PC-9 (cell line): ENCODE measurements at regions not wholly inside any gene's neighbourhood (a gene's known extent, or its start where the extent isn't known, plus 50 kb on each side); places are given as distances from the start of the nearest gene placed in this dataset.

Experiments used
- BruUV-seq: library from RNA; stranded (reverse); fragments of 400-500 nt; replicated peaks from 2 replicates; lab custom pipeline; 2021; lab: Mats Ljungman, UMichigan
- CTCF ChIA-PET: fragments of 300-600 bp; sonication (Branson Sonifier 250); formaldehyde crosslinking; loops from one replicate; lab custom pipeline; 2022; ENCODE audit warnings: antibody characterized with exemption; lab: Charles Lee
- POLR2A ChIA-PET: fragments of 300-600 bp; sonication (Branson Sonifier 250); formaldehyde crosslinking; loops from one replicate; lab custom pipeline; 2022; ENCODE audit warnings: antibody characterized with exemption; ENCODE audit not compliant: unreplicated experiment; lab: Charles Lee
- DNase-seq, 2 experiments: peaks; one replicate each; pipeline versions ENCODE4 v3.0.0 to v3.0.0-alpha.2; 2015 to 2022; ENCODE audit warnings: mixed read lengths in 1 of 2
- H2AFZ ChIP-seq: fragments of 200-600 bp; sonication (generic); 2 replicates; pipeline ENCODE4 v1.8.1; 2017; ENCODE audit warnings: antibody characterized with exemption
- H3F3A ChIP-seq: fragments of 200-600 bp; sonication (generic); 2 replicates; pipeline ENCODE4 v1.8.1; 2017; ENCODE audit warnings: antibody characterized with exemption, mild to moderate bottlenecking, low read depth; ENCODE audit not compliant: insufficient read depth
- H3K27ac ChIP-seq: fragments of 200-600 bp; sonication (generic); 2 replicates; pipeline ENCODE4 v1.6.1; 2016; ENCODE audit warnings: mixed run types
- H3K27me3 ChIP-seq: fragments of 200-600 bp; sonication (generic); 2 replicates; pipeline ENCODE4 v1.6.1; 2016; ENCODE audit warnings: low read depth, mixed run types; ENCODE audit not compliant: insufficient read depth
- H3K36me3 ChIP-seq: fragments of 200-600 bp; sonication (generic); 2 replicates; pipeline ENCODE4 v1.6.1; 2016; ENCODE audit warnings: low read depth, mixed run types
- H3K4me1 ChIP-seq: fragments of 200-600 bp; sonication (generic); replicated peaks from 2 replicates; pipeline ENCODE4 v1.6.1; 2016; ENCODE audit warnings: mixed run types; ENCODE audit not compliant: insufficient read depth
- H3K4me2 ChIP-seq: fragments of 200-600 bp; sonication (generic); 2 replicates; pipeline ENCODE4 v1.6.1; 2017; ENCODE audit warnings: mixed run types
- H3K4me3 ChIP-seq: fragments of 200-600 bp; sonication (generic); 2 replicates; pipeline ENCODE4 v1.6.1; 2016; ENCODE audit warnings: mixed run types
- H3K79me2 ChIP-seq: fragments of 200-600 bp; sonication (generic); 2 replicates; pipeline ENCODE4 v1.6.1; 2017; ENCODE audit warnings: low read depth, mixed run types
- H3K9me2 ChIP-seq: fragments of 200-600 bp; sonication (generic); 2 replicates; pipeline ENCODE4 v1.8.1; 2017; ENCODE audit warnings: mild to moderate bottlenecking; ENCODE audit not compliant: insufficient read depth
- H3K9me3 ChIP-seq: fragments of 200-600 bp; sonication (generic); 2 replicates; pipeline ENCODE4 v1.8.1; 2016; ENCODE audit warnings: low read depth; ENCODE audit not compliant: insufficient read depth
- H4K20me1 ChIP-seq: fragments of 200-600 bp; sonication (generic); 2 replicates; pipeline ENCODE4 v1.8.1; 2017; ENCODE audit not compliant: insufficient read depth
- EZH2 ChIP-seq: fragments of 200-600 bp; sonication (generic); IDR thresholded peaks from 2 replicates; pipeline ENCODE4 v1.8.0; 2017; ENCODE audit warnings: antibody characterized with exemption, low read depth
- intact Hi-C: fragments of 100-400 bp; cut with micrococcal nuclease; formaldehyde crosslinking; loops from one replicate; pipeline ENCODE4 v1.10.0; 2022; ENCODE audit not compliant: unreplicated experiment
- TF ChIP-seq, protein P1 (sequence below): fragments of 200-600 bp; sonication (generic); conservative IDR thresholded peaks from 2 replicates; pipeline ENCODE4 v1.6.1; 2017; ENCODE audit warnings: mixed run types, antibody characterized with exemption, mild to moderate bottlenecking, moderate library complexity

DNA sequence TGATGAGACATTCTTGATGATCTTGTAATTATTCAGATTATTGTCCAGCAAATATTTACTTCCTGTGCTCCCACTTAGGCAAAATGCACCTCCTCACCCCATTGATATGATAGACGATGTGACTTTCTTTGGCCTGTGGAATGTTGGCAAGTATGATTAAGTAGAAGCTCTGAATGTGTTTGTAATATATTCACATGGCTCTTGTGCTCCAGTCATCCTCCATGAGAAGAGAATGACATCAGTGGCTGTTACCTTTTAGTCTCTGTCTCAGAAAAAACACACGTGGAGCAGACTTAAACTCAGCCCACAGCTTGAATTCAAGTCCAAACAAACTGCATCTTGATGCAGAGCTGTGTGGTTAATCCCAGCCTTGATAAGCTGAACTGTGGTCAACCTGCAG lies 984.3 kb upstream of the FBXO33 start:
- H4K20me1 ChIP-seq: no peaks in the 10 kb centered on the region

GRCh38 chr14:40414386-40414785 lies 982.2 kb upstream of the FBXO33 start:
- CTCF ChIA-PET: no interaction called here
- no peak overlapping the region for H3K4me3 ChIP-seq
- no peaks in the 10 kb centered on the region for H3K79me2 ChIP-seq
- no peak overlapping the region for H3K27ac ChIP-seq
- POLR2A ChIA-PET: no interaction called here
- intact Hi-C loops: no loop called here
- no peak overlapping the region for H2AFZ ChIP-seq
- no peak overlapping the region for H3K4me2 ChIP-seq
- no TSS peak for BruUV-seq
- H3F3A ChIP-seq: no peaks in the 10 kb centered on the region
- H3K27me3 ChIP-seq: no peaks in the 10 kb centered on the region
- H3K36me3 ChIP-seq: no peaks in the 10 kb centered on the region
- H4K20me1 ChIP-seq: no peaks in the 10 kb centered on the region
- H3K9me2 ChIP-seq: no peaks in the 10 kb centered on the region
- no peak for DNase-seq
- TF ChIP-seq, protein P1, sequence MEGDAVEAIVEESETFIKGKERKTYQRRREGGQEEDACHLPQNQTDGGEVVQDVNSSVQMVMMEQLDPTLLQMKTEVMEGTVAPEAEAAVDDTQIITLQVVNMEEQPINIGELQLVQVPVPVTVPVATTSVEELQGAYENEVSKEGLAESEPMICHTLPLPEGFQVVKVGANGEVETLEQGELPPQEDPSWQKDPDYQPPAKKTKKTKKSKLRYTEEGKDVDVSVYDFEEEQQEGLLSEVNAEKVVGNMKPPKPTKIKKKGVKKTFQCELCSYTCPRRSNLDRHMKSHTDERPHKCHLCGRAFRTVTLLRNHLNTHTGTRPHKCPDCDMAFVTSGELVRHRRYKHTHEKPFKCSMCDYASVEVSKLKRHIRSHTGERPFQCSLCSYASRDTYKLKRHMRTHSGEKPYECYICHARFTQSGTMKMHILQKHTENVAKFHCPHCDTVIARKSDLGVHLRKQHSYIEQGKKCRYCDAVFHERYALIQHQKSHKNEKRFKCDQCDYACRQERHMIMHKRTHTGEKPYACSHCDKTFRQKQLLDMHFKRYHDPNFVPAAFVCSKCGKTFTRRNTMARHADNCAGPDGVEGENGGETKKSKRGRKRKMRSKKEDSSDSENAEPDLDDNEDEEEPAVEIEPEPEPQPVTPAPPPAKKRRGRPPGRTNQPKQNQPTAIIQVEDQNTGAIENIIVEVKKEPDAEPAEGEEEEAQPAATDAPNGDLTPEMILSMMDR: no peak
- TF ChIP-seq EZH2: no peak
- no peaks in the 10 kb centered on the region for H3K4me1 ChIP-seq
- H3K9me3 ChIP-seq: no peaks in the 10 kb centered on the region

More for the DNA sequence above, 984.3 kb upstream of the FBXO33 start:
- H3K27me3 ChIP-seq: no peaks in the 10 kb centered on the region
- H3K4me2 ChIP-seq: no peak overlapping the region
- POLR2A ChIA-PET: no interaction called here
- H3K79me2 ChIP-seq: no peaks in the 10 kb centered on the region
- no peaks in the 10 kb centered on the region for H3K36me3 ChIP-seq
- no TSS peak for BruUV-seq
- no peaks in the 10 kb centered on the region for H3K9me3 ChIP-seq
- no peak overlapping the region for H3K4me3 ChIP-seq
- intact Hi-C loops: loop anchor here (5.0 kb wide), 1 partner anchor 1181 kb away; no protein-coding TSS in a partner anchor
- no peaks in the 10 kb centered on the region for H3F3A ChIP-seq
- no peak overlapping the region for H3K27ac ChIP-seq
- no peak for TF ChIP-seq EZH2
- TF ChIP-seq, protein P1: no peak
- no peaks in the 10 kb centered on the region for H3K9me2 ChIP-seq
- DNase-seq: no peak
- no peak overlapping the region for H2AFZ ChIP-seq
- CTCF ChIA-PET: no interaction called here
- no peaks in the 10 kb centered on the region for H3K4me1 ChIP-seq

- no TSS peak for BruUV-seq
- Histone ChIP-seq H3K4me2 (no peak overlapping the region), H3K27ac (no peak overlapping the region), H2AFZ (no peak overlapping the region), H3K9me2 (no peaks in the 10 kb centered on the region), H3K27me3 (no peaks in the 10 kb centered on the region), H3K4me3 (no peak overlapping the region), H3F3A (no peaks in the 10 kb centered on the region), H3K4me1 (no peaks in the 10 kb centered on the region), H3K79me2 (no peaks in the 10 kb centered on the region), H3K36me3 (no peaks in the 10 kb centered on the region), H4K20me1 (no peaks in the 10 kb centered on the region), H3K9me3 (no peaks in the 10 kb centered on the region)
- TF ChIP-seq EZH2: no peak
- TF ChIP-seq, protein P1: no peak
- POLR2A ChIA-PET: no interaction called here
- intact Hi-C loops: no loop called here
- DNase-seq: no peak
- CTCF ChIA-PET: interaction anchor here (0.5 kb wide), 1 partner anchor 155 kb away, joined by 4 read pairs; no protein-coding TSS in a partner anchor
Measured at GRCh38 chr14:40413136-40413535, 980.9 kb upstream of the FBXO33 start.
